LHCN-M2 (cell line): ENCODE measurements at regions not wholly inside any gene's neighbourhood (a gene's known extent, or its start where the extent isn't known, plus 50 kb on each side); places are given as distances from the start of the nearest gene placed in this dataset.

Experiments used
- DNase-seq: peaks from one replicate; pipeline ENCODE4 v3.0.0-alpha.2; 2012; ENCODE audit warnings: low read depth

GRCh38 chr2:103809941-103810441 lies 1043.9 kb upstream of the POU3F3 start:
- no peak for DNase-seq

DNA sequence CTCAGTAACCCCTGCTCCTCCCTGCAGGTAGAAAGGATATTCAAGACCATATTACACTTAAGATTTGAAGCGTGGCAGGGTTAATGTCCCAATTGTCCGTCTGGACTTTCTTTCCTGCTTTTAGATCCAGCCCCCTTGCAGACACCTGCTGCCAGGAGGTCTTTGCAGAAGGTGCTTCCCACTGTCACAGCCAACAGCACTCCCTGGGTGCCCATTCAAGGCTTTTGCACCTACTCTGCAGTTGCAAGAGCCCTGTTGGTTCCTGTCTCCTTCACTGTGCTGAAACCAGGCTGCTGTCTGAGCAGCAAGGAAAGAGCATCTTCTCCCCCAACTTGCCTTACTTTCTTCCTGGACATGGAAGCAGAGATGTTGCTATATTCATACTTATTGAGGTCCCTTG lies 1043.0 kb upstream of the POU3F3 start:
- DNase-seq, result no peak

- DNase-seq, result no peak
Observed at GRCh38 chr2:103814016-103814415, 1039.9 kb upstream of the POU3F3 start.

DNA sequence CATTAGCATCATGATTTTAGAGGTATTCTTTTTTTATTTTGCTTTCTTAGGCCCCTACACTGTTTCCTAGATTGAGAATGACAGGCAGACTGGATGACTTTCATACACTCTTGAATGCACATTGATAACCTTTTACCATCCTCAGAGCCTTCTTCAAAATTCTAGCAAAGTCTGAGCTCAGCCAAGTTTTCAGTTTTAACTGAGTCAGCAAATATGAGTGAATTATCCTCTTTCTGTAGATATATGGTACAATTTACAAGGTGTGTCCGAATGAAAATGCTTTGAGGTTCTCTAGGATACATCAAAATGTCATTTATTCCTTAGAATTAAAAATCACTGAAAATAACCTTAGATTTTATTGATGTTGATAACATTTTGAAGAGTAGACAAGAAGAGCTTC lies 1038.2 kb upstream of the POU3F3 start:
- no peak for DNase-seq

DNA sequence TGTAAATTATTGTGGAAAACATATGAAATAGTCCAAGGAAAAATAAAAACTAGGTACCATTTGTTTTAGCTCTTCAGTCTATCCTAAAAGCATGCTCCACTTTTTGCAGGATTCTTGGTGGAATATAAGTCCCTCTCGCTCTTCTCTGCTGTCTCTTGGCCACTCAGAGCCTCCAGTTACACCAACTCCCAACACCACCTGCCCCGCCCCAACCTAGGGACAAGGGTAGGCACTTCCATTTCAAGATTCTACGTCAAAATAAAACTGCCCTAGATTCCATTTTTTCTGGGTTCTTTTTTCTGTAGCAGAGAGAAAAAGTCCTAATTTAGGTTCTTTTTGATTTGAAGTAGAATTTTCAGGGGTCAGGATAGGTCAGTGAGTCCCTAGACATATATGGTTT lies 1036.2 kb upstream of the POU3F3 start:
- no peak for DNase-seq

DNA sequence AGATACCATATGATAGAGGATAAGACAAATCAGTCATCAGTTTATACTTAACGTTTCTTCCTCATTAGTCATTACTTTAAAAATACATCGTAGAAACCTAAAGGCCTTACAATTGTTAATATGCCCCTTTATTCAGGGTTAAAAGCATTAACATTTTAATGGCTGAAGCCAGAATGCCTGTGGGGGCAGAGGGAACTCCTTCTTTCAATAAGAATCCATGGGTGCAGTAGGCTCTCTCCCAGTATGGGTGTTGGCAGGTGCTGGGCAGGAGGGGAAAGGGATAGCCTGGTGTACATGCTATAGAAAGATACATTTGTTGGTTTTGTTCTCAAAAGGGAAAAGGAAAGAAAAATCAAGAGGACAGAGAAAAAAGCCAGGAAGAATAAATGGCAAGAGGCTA lies 1035.7 kb upstream of the POU3F3 start:
- DNase-seq, result no peak

DNA sequence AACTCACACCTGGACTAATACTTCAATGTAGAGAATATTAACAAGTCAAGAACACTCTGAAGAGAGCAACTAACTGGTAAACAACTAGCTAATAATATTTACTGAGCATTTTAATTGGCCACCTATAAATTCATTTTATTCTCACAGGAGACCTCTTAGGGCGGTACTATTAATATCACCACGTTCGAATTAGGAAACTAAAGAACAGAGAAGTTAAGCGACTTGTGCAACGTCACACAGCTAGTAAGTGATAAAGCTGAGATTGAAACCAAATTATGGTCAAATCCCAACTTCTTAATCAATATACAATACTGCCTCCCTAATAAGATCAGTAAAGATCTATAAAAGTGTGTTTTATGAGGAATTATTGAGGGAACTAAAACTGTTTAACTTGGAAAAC lies 1034.3 kb upstream of the POU3F3 start:
- DNase-seq, result no peak

- DNase-seq, result no peak
Observed at GRCh38 chr2:103823847-103824246, 1030.1 kb upstream of the POU3F3 start.

- no peak for DNase-seq
Observed at GRCh38 chr2:103847276-103847675, 1006.6 kb upstream of the POU3F3 start.

DNA sequence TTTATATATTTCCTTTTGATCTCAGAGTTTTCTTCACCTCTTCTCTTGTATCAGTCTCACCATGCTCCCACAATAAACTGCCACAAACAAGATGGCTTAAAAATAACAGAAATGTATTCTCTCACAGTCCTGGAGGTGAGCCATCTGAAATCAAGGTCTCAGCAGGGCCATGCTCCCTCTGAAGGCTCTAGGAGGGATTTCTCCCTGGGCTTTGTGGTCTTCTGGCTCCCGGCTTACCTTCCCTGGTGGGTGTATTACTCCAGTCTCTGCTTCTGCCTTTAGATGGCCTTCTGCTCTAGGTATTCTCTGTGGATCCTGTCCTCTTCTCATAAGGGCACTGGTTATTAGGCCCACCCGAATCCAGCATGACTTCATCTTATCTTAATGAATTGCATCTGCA lies 994.7 kb upstream of the POU3F3 start:
- DNase-seq, result no peak

GRCh38 chr2:103860016-103860415 lies 993.9 kb upstream of the POU3F3 start:
- DNase-seq, result no peak

DNA sequence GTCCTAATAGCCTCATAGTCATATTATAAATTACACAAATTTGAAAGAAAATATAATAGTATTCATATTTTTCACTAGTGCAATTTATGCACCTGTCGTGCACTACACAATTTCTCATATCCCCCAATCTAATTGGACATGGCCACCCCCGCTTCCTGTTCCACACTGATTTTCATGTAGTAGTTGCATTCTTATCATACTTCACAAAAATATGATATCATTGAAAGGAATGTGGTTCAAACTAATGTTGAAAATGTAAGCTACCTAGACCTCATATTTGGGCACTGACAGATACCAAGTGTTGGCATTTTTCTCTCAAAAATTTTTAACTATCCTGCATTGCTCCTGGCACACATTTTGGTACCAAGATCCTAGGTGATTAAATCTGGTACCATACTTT lies 985.5 kb upstream of the POU3F3 start:
- DNase-seq, result no peak

GRCh38 chr2:103873716-103874351 lies 980.1 kb upstream of the POU3F3 start:
- DNase-seq, result no peak

- no peak for DNase-seq
Observed at GRCh38 chr2:103875131-103875530, 978.8 kb upstream of the POU3F3 start.

DNA sequence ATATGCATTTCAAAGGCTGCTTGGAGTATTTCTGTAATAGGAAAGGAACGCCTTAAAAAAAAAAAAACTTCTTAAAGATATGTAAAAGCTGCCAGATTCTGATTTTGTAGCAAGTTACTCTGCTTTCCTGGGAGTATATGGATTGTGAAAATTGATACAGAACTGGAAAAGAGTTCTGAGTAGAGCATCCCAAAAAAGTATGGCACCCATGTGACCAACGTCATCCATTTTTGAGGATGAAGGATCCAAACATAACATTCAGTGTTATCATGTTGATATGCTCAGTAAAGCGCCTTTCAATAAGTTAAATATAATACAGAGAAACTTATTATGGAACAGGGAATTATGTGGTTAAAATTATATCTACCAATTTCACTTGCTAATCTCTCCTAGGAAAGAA lies 978.4 kb upstream of the POU3F3 start:
- DNase-seq, result no peak

DNA sequence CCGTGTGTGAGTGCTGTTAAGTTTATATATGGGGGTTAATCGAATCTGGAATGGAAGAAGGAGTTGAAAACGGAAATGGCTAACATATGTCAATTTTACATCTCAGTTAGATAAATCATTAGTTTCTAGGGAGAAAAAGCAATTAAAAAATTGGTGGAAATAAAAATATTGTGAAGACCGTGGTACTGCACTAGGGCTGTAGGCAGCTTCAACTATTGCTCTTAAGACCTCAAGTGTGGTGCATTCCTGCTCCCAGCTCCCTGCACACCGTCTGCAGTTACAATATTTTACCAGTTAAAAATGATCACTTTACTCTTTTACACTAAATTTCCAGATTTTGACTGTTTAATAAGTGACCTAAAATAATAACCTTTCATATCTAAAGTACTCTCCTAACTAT lies 977.3 kb upstream of the POU3F3 start:
- DNase-seq, result no peak

- no peak for DNase-seq
Observed at GRCh38 chr2:103879101-103879500, 974.8 kb upstream of the POU3F3 start.

GRCh38 chr2:103880081-103880834 lies 973.7 kb upstream of the POU3F3 start:
- DNase-seq, result no peak

DNA sequence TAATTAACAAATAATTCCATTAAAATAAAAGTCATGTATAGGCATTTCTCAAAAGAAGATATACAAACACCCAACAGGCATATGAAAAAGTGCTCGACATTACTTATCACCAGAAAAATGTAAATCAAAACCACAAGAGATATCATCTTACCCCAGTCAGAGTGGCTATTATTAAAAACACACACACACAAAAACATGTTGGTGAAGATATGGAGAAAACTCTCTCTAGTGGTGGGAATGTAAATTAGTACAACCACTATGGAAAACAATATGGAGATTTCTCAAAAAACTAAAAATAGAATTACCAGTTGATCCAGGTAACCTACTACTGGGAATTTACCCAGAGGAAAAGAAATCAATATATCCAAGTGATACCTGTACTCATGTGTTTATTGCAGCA lies 966.3 kb upstream of the POU3F3 start:
- DNase-seq, result no peak

GRCh38 chr2:103896182-103896581 lies 957.7 kb upstream of the POU3F3 start:
- DNase-seq, result no peak

- DNase-seq, result no peak
Observed at GRCh38 chr2:103898561-103898960, 955.4 kb upstream of the POU3F3 start.

GRCh38 chr2:103902347-103902746 lies 951.6 kb upstream of the POU3F3 start:
- no peak for DNase-seq

GRCh38 chr2:103921161-103921560 lies 932.8 kb upstream of the POU3F3 start:
- no peak for DNase-seq
